ENCODE measurements at regions not wholly inside any gene's neighbourhood (a gene's known extent, or its start where the extent isn't known, plus 50 kb on each side); places are given as distances from the start of the nearest gene placed in this dataset.

- TF ChIP-seq GATA2 (IDR thresholded peaks at IDR 0.05; ENCODE audit: low read depth, low read length) (no peak), GATA3 (IDR thresholded peaks at IDR 0.05; ENCODE audit: low read depth, low read length) (no peak)
Measured at GRCh38 chr13:44141725-44142539, 231.7 kb upstream of the SERP2 start.
